OCI-LY3 (cell line): ENCODE measurements at regions not wholly inside any gene's neighbourhood (a gene's known extent, or its start where the extent isn't known, plus 50 kb on each side); places are given as distances from the start of the nearest gene placed in this dataset.
"Not testable (repeated sequence)": the region's sequence is repeated elsewhere in the genome, so short reads cannot be mapped to it uniquely, and the experiment has no call there.

Experiments
- H2AFZ ChIP-seq: fragments of 200-600, 300-600 bp; shearing (Covaris generic); 2 replicates; pipeline ENCODE4 v1.6.0; 2014; ENCODE audit warnings: antibody characterized with exemption, low read depth, low read length
- H3K27ac ChIP-seq: fragments of 200-600, 300-600 bp; sonication (generic); 2 replicates; pipeline ENCODE4 v1.5.1; 2014; ENCODE audit warnings: mild to moderate bottlenecking, low read length, moderate library complexity, mixed read lengths
- H3K27me3 ChIP-seq: fragments of 200-600, 300-600 bp; sonication (generic); 2 replicates; pipeline ENCODE4 v1.6.1; 2014; ENCODE audit warnings: low read depth, low read length, mixed read lengths
- H3K36me3 ChIP-seq: fragments of 200-600, 300-600 bp; sonication (generic); replicated peaks from 2 replicates; pipeline ENCODE3; 2014; ENCODE audit warnings: low read depth, low read length, mixed read lengths
- H3K4me1 ChIP-seq: fragments of 300-600, 200-600 bp; sonication (generic); 2 replicates; pipeline ENCODE4 v1.6.1; 2014; ENCODE audit warnings: low read length, mixed read lengths
- H3K4me2 ChIP-seq: fragments of 200-600, 300-600 bp; sonication (generic); 2 replicates; pipeline ENCODE4 v1.6.1; 2014; ENCODE audit warnings: low read length, mixed read lengths
- H3K4me3 ChIP-seq: fragments of 300-600, 200-600 bp; sonication (generic); 2 replicates; pipeline ENCODE4 v1.5.1; 2014; ENCODE audit warnings: antibody characterized with exemption, mild to moderate bottlenecking, low read length, moderate library complexity
- H3K79me2 ChIP-seq: fragments of 300-600, 200-600 bp; shearing (Covaris generic); 2 replicates; pipeline ENCODE4 v1.6.1; 2014; ENCODE audit warnings: mild to moderate bottlenecking, low read length, mixed read lengths
- H3K9ac ChIP-seq: fragments of 300-600, 200-600 bp; shearing (Covaris generic); 2 replicates; pipeline ENCODE4 v1.6.0; 2014; ENCODE audit warnings: mild to moderate bottlenecking, low read length, moderate library complexity
- H3K9me3 ChIP-seq: fragments of 200-600, 300-600 bp; shearing (Covaris generic); 2 replicates; pipeline ENCODE4 v1.6.1; 2014; ENCODE audit warnings: low read length, mixed read lengths; ENCODE audit not compliant: insufficient read depth
- H4K20me1 ChIP-seq: fragments of 200-600, 300-600 bp; sonication (generic); 2 replicates; pipeline ENCODE4 v1.6.1; 2016; ENCODE audit warnings: low read length, mixed read lengths; ENCODE audit not compliant: insufficient read depth
- EZH2phosphoT487 ChIP-seq: fragments of 200-600 bp; shearing (Covaris generic); IDR thresholded peaks from 2 replicates; pipeline ENCODE4 v1.6.1; 2018; ENCODE audit warnings: antibody characterized with exemption, mixed run types, low read depth
- TF ChIP-seq, protein P1 (sequence below): fragments of 200-600, 300-600 bp; sonication (generic); IDR thresholded peaks from 2 replicates; pipeline ENCODE4 v1.5.1; 2014; ENCODE audit warnings: antibody characterized with exemption, low read length, low read depth

DNA sequence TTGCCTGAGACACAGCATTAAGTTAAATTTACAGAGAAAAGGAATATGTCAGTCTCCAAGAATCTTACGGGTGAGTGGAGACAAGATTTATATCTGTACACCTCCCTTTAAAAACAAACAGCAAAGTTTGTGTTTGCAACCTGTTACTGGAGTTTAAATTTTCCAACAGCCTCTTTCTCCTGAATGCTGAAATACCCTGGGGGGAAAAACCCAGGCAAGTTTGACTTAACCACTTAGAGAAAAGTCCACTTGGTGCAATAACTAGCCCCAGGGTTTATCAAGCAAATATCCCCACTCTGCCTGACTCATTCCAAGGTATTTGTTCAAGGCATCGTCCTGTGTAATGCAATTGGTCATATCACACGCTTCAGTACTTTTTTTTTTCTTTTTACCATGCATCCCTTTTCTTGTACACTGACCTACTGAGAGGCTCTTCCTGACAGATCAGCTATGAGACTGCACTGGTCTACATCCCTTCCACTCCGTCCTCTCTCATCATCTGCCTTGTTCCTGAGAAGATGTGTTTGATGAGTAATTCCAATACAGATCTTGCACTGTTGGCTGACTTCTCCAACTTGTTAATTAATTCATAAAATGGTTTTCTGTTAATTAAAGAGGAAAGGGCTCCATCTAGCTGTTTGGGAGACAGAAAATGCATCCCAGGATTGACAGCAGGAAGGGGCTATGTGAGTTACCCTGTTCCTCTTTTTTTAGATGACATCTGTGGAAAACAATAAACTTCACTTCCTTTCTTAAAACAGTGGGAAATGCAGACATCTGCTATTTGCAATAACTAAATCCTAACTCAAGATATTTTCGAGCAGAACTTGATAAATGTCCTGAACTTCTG lies 212.5 kb upstream of the IRS2 start:
- H3K27me3 ChIP-seq = peaks cover 18% of the 10 kb centered on the region; the same call in 1 of the 2 replicates
- H3K4me1 ChIP-seq = no peaks in the 10 kb centered on the region
- H4K20me1 ChIP-seq = no peaks in the 10 kb centered on the region
- H3K9me3 ChIP-seq = no peaks in the 10 kb centered on the region
- H3K36me3 ChIP-seq = no peaks in the 10 kb centered on the region
- H3K4me3 ChIP-seq = no peak overlapping the region
- TF ChIP-seq, protein P1, sequence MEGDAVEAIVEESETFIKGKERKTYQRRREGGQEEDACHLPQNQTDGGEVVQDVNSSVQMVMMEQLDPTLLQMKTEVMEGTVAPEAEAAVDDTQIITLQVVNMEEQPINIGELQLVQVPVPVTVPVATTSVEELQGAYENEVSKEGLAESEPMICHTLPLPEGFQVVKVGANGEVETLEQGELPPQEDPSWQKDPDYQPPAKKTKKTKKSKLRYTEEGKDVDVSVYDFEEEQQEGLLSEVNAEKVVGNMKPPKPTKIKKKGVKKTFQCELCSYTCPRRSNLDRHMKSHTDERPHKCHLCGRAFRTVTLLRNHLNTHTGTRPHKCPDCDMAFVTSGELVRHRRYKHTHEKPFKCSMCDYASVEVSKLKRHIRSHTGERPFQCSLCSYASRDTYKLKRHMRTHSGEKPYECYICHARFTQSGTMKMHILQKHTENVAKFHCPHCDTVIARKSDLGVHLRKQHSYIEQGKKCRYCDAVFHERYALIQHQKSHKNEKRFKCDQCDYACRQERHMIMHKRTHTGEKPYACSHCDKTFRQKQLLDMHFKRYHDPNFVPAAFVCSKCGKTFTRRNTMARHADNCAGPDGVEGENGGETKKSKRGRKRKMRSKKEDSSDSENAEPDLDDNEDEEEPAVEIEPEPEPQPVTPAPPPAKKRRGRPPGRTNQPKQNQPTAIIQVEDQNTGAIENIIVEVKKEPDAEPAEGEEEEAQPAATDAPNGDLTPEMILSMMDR = 0 out of 2 replicates have a peak, but pooled peaks have one; percentile 7
- TF ChIP-seq EZH2phosphoT487 = no peak
- H3K9ac ChIP-seq = no peak overlapping the region
- H3K79me2 ChIP-seq = no peaks in the 10 kb centered on the region
- no peak overlapping the region for H3K27ac ChIP-seq
- H2AFZ ChIP-seq = no peak overlapping the region
- H3K4me2 ChIP-seq = no peak overlapping the region

- TF ChIP-seq, protein P1 = no peak
- TF ChIP-seq EZH2phosphoT487 = no peak
- Histone ChIP-seq H4K20me1 (no peaks in the 10 kb centered on the region), H3K36me3 (no peaks in the 10 kb centered on the region), H3K9me3 (no peaks in the 10 kb centered on the region), H3K4me2 (no peak overlapping the region), H3K79me2 (no peaks in the 10 kb centered on the region), H3K27ac (no peak overlapping the region), H3K4me3 (no peak overlapping the region), H2AFZ (no peak overlapping the region), H3K9ac (no peak overlapping the region), H3K27me3 (peaks cover 18% of the 10 kb centered on the region; the same call in 1 of the 2 replicates), H3K4me1 (no peaks in the 10 kb centered on the region)
Measured at GRCh38 chr13:109998037-109998436, 211.7 kb upstream of the IRS2 start.

- H3K27me3 ChIP-seq = peaks cover 17% of the 10 kb centered on the region; the same call in 1 of the 2 replicates
- not testable (repeated sequence) for H3K79me2 ChIP-seq, H3K4me2 ChIP-seq, H4K20me1 ChIP-seq, H3K36me3 ChIP-seq, H2AFZ ChIP-seq, H3K9ac ChIP-seq, H3K4me1 ChIP-seq, H3K27ac ChIP-seq, H3K9me3 ChIP-seq, H3K4me3 ChIP-seq
Measured at GRCh38 chr13:109997056-109997595, 210.7 kb upstream of the IRS2 start.

DNA sequence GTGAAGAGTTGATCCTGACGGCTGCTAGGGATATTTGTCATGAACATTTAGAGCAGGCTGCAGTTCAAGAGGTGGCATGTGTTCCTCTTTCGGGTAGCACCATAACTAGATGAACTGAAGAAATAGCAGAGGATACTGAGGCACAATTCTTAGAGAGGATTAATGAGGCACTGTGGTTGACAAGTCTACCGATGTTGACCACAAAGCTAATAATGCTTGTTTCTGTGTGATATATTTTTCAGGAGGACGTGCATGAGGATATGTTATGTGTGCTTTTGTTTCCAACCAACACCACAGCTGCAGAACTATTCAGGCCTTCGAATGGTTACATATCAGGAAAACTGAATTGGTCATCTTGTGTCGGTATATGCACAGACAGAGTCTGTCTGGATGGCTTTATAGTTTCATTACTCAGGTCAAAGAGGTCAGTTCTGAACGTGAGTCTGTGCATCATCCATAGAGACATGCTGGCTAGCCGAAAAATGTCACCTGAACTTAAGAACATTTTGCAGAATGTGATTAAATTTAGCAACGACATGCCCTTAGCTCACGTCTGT lies 210.1 kb upstream of the IRS2 start:
- Histone ChIP-seq H3K9ac (no peak overlapping the region), H3K79me2 (no peaks in the 10 kb centered on the region), H3K9me3 (no peaks in the 10 kb centered on the region), H3K36me3 (no peaks in the 10 kb centered on the region), H3K27me3 (peaks cover 12% of the 10 kb centered on the region; the same call in 1 of the 2 replicates), H4K20me1 (no peaks in the 10 kb centered on the region), H3K4me3 (no peak overlapping the region), H3K27ac (no peak overlapping the region), H2AFZ (no peak overlapping the region), H3K4me1 (no peaks in the 10 kb centered on the region), H3K4me2 (no peak overlapping the region)
- no peak for TF ChIP-seq EZH2phosphoT487
- TF ChIP-seq, protein P1 = no peak
